Islet precursor cell (in vitro differentiated cells): ENCODE measurements at regions not wholly inside any gene's neighbourhood (a gene's known extent, or its start where the extent isn't known, plus 50 kb on each side); places are given as distances from the start of the nearest gene placed in this dataset.

Source experiments
- DNase-seq: peaks from one replicate; pipeline ENCODE4 v3.0.0-alpha.2; 2018

DNA sequence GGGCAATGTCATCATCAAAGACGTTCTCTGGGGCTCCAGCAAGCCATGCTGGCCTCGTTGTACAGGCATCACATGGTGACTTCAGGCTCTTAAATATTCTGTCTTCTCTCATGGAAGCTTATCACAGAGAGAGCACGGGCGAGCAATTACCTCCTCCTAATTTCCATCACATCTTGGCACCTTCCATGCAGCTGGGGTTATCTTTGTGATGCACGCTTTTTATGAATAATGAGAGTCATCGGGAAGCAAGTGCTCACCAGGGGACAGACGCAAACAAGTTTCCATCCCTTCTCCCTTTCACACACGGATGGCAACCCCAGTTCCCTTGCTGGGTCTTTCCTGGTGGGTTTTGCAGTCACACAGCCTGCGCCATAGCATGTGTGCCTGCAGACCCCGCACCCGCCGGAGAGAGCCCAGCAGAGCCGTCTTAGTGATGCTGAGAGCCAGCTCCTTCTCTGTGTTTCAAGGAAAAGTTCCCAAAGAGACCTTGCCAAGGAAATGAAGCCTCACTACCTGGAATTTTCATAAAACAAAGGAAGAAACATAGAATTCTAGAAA is 116.3 kb upstream of the AFDN start:
- DNase-seq = peak; percentile 42

DNA sequence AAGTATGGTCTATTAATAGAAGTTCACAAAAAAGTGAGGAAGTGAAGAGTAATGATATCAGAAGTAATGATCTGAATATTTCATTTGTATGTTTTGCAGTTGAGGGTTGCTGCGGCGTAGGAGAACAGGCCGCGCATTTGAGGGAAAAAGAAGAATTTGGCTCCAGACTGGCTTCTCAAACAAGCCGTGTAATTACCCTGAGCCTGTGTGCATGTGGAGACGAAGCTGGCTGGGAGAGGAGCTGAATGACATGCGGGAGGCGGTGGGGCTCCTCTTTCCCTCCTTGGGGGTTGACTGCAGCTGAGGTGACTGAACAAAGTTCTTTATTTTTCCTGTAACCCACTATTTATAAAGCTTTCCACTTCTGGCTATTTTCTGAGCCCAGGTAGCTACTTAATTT is 115.5 kb upstream of the AFDN start:
- DNase-seq = peak; percentile 44

DNA sequence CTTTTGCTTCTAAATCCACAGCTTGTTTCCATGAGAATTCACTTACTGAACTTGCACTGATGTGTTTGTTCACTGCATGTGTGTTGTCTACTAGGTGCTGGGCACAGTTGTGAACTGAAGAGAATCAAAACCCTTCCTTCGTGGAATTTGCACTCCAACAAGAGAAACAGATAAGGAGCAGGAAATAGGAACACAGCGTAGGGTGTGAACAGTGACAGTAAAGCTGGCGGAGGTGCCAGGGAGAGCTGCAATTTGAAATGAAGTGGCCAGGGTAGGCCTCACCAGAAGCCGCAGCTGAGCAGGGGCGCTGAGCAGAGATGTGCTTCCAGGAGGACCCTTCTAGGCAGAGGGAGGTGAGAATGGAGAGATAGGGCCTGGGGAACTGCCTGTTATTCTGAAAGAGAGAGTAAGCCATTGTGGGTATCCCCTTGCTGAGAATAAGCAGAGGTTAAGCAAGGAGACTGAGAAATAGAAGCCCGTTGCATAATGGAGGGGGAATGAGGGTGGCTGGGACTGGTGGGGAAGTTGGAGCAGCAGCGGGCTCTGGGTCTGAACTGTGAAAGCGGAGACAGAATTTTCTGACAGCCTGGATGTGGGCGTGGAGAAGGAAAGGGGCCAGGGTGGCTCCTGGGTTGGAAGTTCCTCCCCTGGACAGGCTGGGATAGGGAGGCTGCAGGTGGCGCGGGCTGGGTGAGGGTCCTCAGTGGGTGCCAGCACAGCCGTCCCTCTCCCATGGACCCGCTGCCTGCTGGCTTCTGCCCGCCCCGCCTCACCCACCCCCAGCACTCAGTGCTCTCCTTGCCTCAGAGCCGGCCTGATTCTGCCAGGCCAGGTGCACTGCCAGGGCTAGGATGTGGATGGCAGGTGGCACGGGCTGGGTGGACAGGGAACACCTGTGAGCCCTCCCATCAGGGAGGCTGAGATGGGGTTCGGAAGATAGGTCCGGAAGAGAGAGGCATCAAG is 114.7 kb upstream of the AFDN start:
- DNase-seq = no peak

DNA sequence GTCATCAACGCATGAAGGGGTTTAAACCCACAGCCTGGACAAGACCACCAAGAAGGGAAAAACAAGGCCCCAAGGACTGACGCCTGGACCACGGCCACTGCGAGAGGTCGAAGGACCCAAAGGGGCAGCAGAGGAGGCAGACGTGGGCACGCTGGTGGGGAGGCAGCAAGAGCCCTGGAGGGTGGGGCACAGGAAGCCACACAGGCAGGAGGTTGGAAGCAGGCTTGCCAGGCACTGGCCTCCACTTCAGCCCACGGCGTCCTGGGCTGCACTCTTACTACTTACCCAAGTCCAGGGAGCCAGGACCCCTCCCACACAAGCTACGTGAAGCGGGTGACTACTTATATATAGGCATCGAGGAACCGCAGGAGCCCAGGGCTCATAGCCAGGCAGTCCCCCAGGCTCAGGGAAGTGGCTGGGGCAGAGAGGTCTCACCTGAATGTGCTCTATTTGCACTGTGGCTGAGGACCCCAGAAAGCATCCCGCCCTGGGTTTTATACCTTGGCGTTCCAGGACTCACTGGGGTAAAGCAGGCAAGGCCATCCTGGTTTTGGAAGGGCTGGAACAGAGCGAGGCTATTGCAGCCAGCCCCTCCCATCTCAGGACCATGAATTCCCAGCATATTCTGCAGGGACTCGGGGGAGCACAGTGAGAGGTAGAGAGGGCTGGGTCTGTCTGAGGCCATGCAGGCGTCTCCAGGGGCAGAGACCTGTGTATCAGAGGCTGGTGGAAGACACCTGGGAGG is 113.8 kb upstream of the AFDN start:
- peak; percentile 51 for DNase-seq

DNA sequence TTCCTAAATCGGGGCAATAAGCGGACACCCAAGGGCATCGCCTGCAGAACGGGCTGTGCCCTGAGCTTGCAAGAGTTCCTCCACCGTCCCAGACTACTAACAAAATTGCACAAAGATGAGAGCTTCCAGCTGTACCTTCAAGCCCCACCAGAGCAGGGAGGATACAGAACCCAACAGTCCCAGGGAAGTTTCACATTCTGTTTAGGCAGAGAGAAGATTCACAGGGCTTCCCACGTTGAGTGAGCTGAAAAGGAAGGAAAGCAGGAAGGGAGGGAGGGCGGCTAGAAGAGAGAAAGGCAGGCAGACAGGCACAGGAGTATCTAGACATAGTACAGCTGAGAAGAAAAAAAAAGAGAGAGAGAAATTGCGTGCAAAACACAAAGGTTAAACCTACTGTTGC is 112.6 kb upstream of the AFDN start:
- DNase-seq = peak; percentile 35

DNA sequence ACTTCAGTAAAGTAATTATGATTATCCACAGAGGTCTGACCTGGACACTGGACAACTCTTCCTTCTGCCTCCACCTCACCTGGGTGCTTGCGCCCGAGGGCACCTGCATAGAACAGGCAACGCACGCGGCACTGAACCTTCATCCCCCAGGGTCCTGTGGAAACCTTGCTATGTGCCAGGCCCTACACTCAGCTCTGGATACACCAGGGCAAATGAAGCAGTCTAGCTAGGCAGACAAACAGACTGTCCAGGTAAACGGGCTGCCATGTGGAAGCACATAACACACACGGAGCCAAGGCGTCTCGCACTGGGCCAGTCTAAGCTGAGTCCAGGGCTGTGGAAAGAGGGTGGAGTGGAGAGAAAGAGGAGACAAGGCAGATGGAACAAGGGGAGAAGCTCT is 109.3 kb upstream of the AFDN start:
- peak; percentile 43 for DNase-seq

DNA sequence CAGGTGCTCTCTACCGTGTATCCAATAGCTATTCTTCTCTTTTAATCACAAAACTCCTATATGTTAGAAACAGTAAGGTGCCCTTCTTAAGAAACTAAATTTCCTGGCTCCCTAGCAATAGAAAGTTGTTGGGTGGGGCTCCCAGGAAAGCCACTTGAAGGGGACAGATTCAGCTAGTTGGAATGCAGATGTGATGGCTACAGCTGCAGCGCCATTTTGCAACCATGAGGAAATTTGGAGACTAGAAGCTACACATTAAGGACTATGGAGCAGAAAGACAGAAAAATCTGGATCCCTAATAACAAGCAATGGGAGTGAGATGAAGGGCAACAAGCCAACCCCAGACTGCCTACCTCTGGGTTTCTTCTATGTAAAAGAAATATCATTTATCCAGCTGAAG is 108.8 kb upstream of the AFDN start:
- no peak for DNase-seq

DNA sequence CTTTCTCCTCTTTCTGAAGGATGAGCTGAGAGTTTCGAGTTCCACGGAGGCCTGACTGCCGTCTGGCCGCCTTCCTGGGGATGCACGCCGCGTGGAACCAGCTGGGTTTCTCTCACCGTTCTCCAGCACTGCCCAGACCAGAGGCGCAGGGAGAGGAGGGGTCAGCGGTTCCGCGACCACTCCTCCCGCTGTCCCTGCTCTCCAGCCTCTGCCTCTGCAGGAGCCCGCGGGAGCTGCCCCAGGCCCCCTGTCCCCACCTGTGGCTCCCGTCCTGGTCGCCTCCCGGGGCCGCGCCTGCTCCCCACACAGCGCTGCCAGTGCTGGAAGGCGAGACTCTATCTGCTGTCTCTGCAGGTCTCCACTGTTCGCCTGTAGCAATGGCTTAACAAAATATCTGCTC is 106.8 kb upstream of the AFDN start:
- peak; percentile 52 for DNase-seq

DNA sequence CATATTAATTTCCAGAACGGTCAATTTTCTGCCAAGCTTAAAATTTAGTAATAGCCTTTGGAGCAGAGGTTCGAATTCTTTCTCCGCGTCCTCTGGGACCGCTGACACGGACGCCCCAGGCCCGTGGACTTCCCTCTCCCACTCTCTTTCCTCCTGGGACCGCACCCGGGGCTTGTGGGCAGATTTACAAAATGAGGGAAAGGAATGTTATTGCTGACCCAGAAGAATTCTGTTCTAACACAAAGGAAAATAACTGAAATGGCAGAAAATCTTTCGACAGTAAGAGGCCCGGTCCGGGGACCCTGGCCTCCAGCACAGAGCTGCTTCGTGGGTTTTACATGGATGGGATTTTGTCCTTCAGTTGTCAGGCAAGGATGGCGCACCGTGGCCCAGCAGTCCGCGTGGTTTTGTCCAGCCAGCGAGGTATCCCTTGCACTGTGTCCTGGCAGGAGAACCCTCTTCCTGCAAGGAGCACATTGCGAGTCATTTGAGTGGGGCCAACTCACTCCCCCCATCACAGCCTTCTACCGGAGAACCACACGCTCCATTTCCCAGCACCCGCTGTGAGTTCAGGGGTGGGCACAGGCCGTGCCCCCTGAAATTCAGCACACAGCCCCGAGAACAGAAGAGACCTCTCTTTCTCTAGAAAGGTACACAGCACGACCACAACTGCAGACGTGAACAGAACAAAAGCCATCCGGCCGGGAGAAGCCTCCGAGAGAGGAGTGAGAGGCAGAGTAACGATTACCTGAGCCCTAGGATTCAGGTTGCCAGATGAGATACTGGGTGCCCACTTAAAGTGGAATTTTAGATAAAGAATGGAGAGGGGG is 106.0 kb upstream of the AFDN start:
- DNase-seq = peak; percentile 51

DNA sequence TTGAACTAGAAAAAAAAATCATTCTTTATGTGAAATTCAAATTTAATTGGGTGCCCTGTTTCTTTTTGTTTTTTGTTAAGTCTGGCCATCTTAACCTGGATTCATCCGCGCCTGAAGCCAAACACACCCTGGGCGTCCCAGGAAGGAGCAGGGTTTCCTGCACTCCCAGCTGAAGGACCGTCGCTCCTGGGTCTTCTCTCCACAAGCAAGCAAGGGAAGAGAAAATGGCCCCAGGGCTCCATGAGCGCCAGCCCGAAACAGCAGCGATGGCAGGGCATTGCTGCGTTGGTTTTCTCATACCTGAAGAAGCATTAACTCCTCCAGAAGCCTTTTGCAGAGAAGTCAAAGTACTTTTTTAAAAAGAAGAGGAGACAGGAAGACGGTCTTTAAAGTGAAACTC is 105.4 kb upstream of the AFDN start:
- DNase-seq = peak; percentile 12

DNA sequence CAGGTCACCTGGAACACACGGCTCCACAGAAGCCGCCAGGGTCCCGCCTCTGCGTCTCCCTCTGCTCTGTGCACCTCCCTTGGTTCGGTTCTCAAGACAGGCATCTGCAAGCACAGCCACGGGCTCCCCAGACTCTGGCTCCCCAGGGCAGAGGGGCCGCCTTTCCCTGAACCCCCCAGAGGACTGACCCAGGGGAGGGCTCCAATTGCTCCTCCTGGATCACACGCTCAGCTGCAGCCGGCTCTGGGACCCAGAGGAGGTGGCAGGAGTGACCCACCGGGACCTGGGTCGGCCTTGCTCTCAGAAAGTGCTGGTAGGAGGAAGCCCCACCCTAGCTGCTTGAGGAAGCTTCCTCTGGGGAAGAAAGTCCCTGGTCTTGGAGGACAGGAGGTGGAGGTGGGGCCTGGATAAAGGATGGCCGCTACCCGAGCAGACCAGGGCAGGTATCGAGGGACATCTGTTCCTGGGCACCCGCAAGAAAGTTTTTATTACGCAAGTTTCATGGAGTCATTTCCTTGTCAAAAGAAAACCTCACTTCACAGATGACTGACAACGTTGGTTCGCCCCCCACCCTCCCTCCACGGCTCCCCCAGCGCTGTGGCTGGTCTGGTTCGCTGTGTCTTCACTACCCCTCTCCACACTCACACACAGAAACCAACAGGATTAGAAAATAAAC is 103.9 kb upstream of the AFDN start:
- DNase-seq = peak; percentile 54

DNA sequence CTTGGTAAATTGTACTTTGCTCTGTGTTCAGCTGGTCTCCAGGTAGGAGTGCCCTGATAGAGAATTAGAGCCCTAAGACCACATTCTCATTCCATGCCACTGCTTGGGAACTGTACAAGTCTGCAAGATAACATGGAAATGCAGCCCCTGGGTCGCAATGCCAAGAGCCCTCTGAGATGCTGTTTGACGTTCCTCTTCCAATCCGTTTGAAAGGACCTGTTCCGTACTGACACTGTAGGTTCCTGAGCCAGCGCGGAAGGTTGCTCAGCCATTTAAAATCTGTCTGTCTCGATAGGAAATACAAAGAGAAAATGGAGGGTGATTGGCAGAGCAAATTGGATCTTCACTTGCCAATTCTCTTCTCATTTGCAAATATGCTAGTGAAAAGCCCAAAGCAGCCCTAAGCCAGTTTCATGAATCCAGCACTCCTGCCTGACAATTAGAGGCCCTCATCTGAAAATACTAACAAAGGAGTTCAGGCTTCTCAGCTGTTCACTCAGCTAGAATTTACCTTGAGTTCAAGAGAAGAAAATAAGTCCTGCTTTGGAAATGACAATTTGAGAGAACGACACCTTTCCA is 100.6 kb upstream of the AFDN start:
- peak; percentile 22 for DNase-seq

DNA sequence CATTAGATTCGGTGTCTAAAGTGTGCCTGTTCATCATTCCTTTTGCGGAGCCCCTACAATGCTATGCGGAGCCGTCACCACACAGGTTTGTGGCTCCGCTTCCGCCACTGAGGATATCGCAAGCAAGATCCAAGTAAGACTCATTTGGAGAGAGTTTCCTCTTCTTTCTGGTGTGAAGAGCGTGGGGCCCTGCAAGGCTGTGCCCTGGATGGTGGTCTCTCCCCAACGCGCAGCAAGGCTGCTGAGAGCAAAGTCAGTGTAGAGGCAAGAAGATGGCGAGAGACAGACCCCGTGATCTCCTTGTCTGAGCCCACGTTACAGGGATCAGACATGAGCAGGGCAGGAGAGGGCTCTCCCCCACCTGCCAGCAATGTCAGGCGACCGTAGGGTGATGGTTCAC is 96.3 kb upstream of the AFDN start:
- peak; percentile 31 for DNase-seq

DNA sequence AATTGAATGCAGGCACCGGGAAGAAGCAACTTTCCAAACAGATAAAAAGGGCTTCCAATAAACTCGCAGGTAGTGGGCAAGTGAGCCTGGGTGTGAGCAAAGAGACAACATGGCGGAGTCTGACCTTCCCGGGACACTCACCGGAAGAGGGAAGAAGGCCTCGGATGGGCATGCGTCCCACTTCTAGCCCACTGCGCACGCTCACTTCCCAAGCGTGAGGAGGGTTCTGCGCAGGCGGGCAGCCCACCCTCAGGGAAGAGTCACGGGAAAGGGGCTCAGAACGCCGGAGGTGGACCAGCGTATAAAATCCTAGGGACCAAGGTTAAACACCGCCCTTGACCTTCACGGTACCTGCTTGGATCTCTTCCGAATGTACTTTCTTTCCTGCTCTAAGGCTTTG is 95.5 kb upstream of the AFDN start:
- peak; percentile 19 for DNase-seq

DNA sequence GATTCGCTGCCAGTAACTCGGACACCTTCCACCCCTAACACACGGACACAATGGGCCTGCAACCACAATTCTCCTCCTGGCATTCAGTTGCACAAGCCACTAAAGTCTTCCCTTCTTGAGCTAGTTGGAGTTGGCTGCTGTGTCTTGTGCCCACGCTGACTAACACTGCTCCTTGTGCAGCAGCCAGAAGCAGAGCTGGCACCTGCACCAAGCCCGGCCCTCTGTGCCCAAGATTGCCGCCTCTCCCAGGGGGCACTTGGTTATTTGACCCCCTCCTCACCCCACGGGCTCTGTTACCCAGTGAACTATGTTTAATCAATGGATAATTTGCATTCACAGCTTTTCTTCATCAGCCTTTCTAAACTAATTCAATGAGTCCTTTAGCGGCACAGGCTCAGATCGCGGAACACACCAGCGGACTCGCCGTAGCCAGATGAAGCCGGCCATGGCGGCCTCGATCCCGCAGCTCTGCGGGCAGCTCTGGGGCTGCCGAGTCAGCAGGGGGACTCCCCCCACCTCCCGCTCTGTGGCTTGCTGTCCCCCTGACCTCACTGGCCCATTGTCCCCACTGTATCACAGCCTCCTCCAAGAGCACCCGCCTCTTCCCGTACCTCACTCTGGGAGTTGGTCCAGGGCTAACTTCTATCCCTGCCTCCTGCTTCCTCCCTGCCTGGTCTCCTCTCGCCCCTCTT is 94.8 kb upstream of the AFDN start:
- peak; percentile 43 for DNase-seq

DNA sequence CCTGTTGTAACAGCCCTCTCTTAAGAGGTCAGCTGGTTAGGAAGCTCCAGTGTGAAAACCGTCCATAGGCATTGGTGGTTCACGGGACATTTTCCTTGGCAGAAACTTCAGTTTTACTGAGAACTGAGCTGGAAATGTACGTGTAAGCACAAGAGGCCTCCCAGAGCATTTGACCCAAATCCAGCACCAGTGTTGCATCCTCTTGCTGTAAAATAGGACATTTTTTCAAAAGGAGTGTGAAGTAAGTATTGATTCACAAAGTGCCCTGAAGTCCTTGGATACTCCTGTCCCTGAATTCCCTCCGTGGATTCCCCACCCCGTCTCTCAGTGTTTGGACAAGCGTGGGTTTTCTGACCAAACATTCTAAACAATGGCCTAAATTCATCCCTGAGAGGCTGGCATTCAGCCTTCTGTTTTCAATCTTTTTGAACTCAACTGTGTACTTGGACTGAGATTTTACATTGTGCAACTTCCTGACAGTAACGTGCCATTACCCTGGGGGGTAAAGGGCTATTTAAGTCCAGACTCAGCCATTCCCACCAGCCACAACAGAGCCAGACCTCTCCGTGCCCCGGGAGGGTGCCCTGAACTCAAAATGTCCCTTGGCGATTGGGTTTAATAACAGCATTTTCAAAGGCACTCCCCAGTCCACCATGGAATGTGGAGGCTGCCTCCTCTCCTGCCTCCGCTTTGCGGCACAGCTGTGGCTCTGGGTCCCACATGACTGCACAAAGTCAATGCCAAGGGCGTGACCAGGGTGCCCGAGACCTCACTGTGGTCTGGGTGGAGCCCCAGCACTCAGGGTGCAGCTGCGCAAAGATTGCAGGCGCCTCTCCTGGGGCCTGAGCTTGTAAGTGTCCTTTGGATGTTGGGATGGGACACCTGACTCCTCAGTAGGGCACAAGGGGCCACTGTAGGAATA is 92.7 kb upstream of the AFDN start:
- peak; percentile 60 for DNase-seq

DNA sequence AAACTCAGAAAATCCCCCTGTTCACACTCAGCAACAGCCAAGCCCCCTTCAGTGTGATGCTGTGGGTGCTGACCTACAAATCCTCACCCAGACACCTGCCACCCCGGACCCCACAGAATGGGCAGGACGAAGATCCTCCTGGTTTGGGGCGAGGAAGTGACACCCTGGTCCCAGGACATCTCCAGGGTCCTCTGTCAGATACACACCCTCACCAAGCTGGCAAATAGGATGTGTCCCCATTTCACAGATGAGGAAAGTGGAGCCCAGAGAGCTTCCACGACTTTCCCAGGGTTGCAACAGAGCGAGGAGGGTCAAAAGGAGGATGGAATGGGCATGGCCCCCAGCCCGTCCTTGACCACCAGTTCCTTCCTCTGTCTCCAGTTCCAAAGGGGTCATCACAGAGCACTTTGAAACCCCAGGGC is 92.0 kb upstream of the AFDN start:
- peak; percentile 43 for DNase-seq

DNA sequence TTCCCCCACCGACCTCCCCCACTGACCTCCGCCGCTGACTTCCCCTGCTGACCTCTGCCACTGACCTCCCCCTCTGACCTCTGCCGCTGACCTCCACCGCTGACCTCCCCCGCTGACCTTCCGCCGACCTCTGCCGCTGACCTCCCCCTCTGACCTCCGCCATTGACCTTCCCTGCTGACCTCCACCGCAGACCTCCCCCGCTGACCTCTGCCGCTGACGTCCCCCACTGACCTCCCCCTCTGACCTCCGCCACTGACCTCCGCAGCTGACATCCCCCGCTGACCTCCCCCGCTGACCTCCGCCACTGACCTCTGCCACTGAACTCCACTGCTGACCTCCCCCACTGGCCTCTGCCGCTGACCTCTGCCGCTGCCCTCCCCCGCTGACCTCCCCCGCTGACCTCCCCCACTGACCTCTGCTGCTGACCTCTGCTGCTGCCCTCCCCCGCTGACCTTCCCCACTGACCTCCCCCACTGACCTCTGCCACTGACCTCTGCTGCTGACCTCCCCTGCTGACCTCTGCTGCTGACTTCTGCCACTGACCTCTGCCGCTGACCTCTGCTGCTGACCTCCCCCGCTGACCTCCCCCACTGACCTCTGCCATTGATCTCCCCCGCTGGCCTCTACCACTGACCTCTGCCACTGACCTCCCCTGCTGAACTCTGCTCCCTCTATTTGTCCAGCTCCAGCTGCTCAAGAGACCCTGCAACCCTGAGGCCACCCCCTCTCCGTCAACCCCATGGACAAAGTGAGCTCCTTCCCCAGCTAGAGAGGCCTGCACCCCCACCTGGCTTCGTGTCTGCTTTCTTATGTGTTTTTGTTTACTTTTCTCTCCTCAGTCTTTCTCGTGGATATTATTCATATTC is 91.4 kb upstream of the AFDN start:
- peak; percentile 27 for DNase-seq

DNA sequence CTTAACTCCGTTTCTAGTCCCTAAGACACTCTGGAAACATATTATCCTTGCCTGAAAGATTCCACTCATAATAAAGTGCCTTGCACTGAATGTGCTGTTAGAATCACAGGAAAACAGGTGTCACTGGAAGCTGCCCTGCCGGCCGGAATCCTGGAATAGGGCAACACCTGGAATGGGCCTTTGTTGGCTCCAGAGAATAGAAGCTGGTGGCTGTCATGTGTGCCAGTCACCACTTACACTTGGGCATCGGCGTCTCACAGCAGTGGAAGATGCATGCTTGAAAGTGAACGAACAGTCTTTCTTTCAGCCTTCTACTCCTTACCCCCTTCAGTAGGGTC is 90.8 kb upstream of the AFDN start:
- DNase-seq = peak; percentile 32
